HEK293T (cell line): ENCODE measurements at regions not wholly inside any gene's neighbourhood (a gene's known extent, or its start where the extent isn't known, plus 50 kb on each side); places are given as distances from the start of the nearest gene placed in this dataset.

ENCODE experiments used
- CTCF ChIA-PET: fragments of 350-600 bp; formaldehyde crosslinking; extraction: SDS; loops from one replicate; lab custom pipeline; 2021; ENCODE audit warnings: antibody characterized with exemption, inconsistent platforms; lab: Yijun Ruan, JAX
- POLR2A ChIA-PET: fragments of 350-600 bp; formaldehyde crosslinking; extraction: SDS; loops from one replicate; lab custom pipeline; 2020; ENCODE audit warnings: antibody characterized with exemption, inconsistent platforms; lab: Yijun Ruan, JAX
- DNase-seq: peaks from one replicate; pipeline ENCODE4 v3.0.0; 2012; ENCODE audit warnings: mixed read lengths; ENCODE audit errors: extremely low spot score
- ARNT ChIP-seq: fragments of 450-650 bp; IDR thresholded peaks from 2 replicates; pipeline ENCODE4 v1.6.1; 2017; ENCODE audit warnings: mild to moderate bottlenecking
- BHLHE40 ChIP-seq: fragments of 450-650 bp; IDR thresholded peaks from 2 replicates; pipeline ENCODE4 v1.6.1; 2016; ENCODE audit warnings: mild to moderate bottlenecking, moderate library complexity, borderline replicate concordance
- CTBP1 ChIP-seq: fragments of 450-650 bp; IDR thresholded peaks from 2 replicates; pipeline ENCODE4 v1.6.1; 2016; ENCODE audit warnings: borderline replicate concordance
- ELF4 ChIP-seq: fragments of 450-650 bp; IDR thresholded peaks from 2 replicates; pipeline ENCODE4 v1.6.1; 2017; ENCODE audit warnings: antibody characterized with exemption
- FOXA1 ChIP-seq: fragments of 450-650 bp; IDR thresholded peaks from 2 replicates; pipeline ENCODE4 v1.6.1; 2016; ENCODE audit warnings: mild to moderate bottlenecking
- FOXK2 ChIP-seq: fragments of 450-650 bp; IDR thresholded peaks from 2 replicates; pipeline ENCODE4 v1.6.1; 2016; ENCODE audit warnings: mild to moderate bottlenecking
- FOXM1 ChIP-seq: fragments of 450-650 bp; IDR thresholded peaks from 2 replicates; pipeline ENCODE4 v1.6.1; 2017; ENCODE audit warnings: mild to moderate bottlenecking, borderline replicate concordance
- HDGF ChIP-seq: fragments of 450-650 bp; IDR thresholded peaks from 2 replicates; pipeline ENCODE4 v1.6.1; 2017; ENCODE audit warnings: antibody characterized with exemption, borderline replicate concordance
- L3MBTL2 ChIP-seq: fragments of 450-650 bp; conservative IDR thresholded peaks from 2 replicates; pipeline ENCODE4 v1.6.1; 2016; ENCODE audit warnings: mild to moderate bottlenecking
- LEF1 ChIP-seq: fragments of 450-650 bp; IDR thresholded peaks from 2 replicates; pipeline ENCODE4 v1.6.1; 2017; ENCODE audit warnings: mild to moderate bottlenecking, borderline replicate concordance
- NFRKB ChIP-seq: fragments of 450-650 bp; IDR thresholded peaks from 2 replicates; pipeline ENCODE4 v1.6.1; 2016; ENCODE audit warnings: mild to moderate bottlenecking, moderate library complexity
- SP1 ChIP-seq: fragments of 450-650 bp; IDR thresholded peaks from 2 replicates; pipeline ENCODE4 v1.6.1; 2017
- SUZ12 ChIP-seq: fragments of 450-650 bp; IDR thresholded peaks from 2 replicates; pipeline ENCODE4 v1.6.1; 2016; ENCODE audit warnings: mild to moderate bottlenecking
- TARDBP ChIP-seq: fragments of 450-650 bp; IDR thresholded peaks from 2 replicates; pipeline ENCODE4 v1.6.1; 2016
- ZNF384 ChIP-seq: fragments of 450-650 bp; IDR thresholded peaks from 2 replicates; pipeline ENCODE4 v1.6.1; 2016
- TF ChIP-seq, protein P1 (sequence below): fragments of 450-650 bp; IDR thresholded peaks from 2 replicates; pipeline ENCODE4 v1.6.1; 2016

DNA sequence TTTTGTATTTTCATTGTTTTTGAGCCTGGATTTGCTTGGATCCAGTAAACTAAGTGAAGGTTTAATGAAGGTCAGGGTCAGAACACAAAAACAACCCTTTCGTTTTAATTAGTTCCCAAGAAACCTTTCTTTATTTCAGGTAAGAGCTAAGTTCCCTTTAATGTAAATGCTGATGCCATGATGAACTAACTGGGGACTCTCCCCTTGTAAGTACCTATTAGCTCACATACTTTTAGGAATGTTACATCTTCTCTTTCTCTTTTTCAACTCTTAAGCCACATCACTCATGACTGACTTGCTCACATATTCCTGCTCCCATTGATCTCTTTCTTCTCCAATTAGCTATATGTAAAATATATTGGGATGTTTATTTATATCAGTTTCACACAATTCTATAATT, 673.1 kb upstream of the CPEB2 start:
- CTCF ChIA-PET = no interaction called here
- POLR2A ChIA-PET = no interaction called here
- no peak for DNase-seq
- no peak for TF ChIP-seq FOXK2
- no peak for TF ChIP-seq FOXM1
- no peak for TF ChIP-seq BHLHE40
- TF ChIP-seq SUZ12 = no peak
- TF ChIP-seq NFRKB = no peak
- TF ChIP-seq LEF1 = no peak
- no peak for TF ChIP-seq FOXA1
- no peak for TF ChIP-seq ARNT
- TF ChIP-seq L3MBTL2 = no peak
- no peak for TF ChIP-seq TARDBP
- no peak for TF ChIP-seq ZNF384
- TF ChIP-seq, protein P1, sequence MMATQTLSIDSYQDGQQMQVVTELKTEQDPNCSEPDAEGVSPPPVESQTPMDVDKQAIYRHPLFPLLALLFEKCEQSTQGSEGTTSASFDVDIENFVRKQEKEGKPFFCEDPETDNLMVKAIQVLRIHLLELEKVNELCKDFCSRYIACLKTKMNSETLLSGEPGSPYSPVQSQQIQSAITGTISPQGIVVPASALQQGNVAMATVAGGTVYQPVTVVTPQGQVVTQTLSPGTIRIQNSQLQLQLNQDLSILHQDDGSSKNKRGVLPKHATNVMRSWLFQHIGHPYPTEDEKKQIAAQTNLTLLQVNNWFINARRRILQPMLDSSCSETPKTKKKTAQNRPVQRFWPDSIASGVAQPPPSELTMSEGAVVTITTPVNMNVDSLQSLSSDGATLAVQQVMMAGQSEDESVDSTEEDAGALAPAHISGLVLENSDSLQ = no peak
- TF ChIP-seq CTBP1 = no peak
- no peak for TF ChIP-seq HDGF
- no peak for TF ChIP-seq ELF4
- TF ChIP-seq SP1 = no peak

DNA sequence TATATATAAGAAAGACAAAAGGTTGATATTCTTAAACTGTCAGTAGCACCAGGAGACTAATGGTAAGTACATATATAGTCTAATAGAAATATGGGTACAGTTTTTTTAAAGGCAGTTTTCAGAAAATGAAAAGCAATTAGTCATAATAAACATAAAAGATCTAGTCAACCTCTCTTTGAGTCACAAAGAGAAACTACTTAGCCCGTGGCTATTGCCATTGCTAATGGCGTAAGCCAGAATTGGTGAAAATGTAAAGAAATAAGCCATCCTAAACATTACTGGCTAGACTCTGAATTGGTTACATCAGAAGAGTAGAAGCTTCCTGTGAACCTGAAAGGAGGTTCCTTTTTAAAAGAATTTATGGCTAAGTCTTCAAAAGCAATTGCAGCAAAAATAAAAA, 668.7 kb upstream of the CPEB2 start:
- ChIA-PET POLR2A (no interaction called here), CTCF (no interaction called here)
- no peak for DNase-seq
- TF ChIP-seq L3MBTL2 (no peak), HDGF (no peak), SUZ12 (no peak), ARNT (no peak), FOXA1 (no peak), ZNF384 (no peak), BHLHE40 (no peak), FOXM1 (no peak), SP1 (no peak), TARDBP (no peak), LEF1 (no peak), CTBP1 (no peak), FOXK2 (no peak), NFRKB (no peak), ELF4 (no peak)
- TF ChIP-seq, protein P1 = no peak

DNA sequence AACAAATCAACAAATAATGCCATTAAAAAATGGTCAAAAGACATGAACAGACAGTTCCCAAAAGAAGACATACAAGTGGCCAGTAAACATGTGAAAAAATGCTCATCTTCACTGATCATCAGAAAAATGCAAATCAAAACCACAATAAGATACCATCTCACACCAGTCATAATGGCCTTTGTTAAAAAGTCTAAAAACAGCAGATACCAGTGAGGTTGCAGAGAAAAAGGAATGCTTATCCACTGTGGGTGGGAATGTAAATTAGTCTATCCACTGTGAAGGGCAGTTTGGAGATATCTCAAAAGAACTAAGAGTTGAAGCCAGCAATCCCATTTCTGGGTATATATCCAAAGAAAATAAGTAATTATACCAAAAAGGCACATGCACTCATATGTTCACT, 668.1 kb upstream of the CPEB2 start:
- CTCF ChIA-PET = no interaction called here
- TF ChIP-seq ZNF384 = no peak
- TF ChIP-seq, protein P1 = no peak
- TF ChIP-seq L3MBTL2 = no peak
- no peak for TF ChIP-seq ELF4
- TF ChIP-seq NFRKB = no peak
- TF ChIP-seq LEF1 = no peak
- no peak for TF ChIP-seq SUZ12
- no peak for TF ChIP-seq SP1
- no peak for TF ChIP-seq HDGF
- no peak for DNase-seq
- POLR2A ChIA-PET = no interaction called here

DNA sequence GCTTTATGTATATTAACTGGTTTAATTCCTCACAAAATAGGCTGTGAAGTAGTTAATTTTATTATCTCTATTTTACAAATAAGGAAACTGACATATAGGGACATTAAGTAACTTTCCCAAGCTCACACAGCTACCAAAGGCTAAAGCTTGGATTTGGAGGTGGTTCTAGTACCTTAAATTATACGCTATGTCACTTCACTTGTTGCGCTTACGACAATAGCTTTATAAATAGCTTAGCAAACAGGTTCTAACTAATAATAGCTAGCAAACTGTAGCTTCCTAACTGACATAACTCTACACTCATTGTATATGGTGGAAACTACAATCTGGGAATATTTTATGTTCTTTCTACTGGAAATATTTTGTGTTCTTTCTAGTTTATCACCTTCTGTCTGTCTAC, 666.4 kb upstream of the CPEB2 start:
- POLR2A ChIA-PET = no interaction called here
- TF ChIP-seq LEF1 (no peak), HDGF (no peak), NFRKB (no peak), CTBP1 (no peak), ZNF384 (no peak), TARDBP (no peak), FOXA1 (no peak), FOXK2 (no peak), BHLHE40 (no peak), ARNT (no peak), ELF4 (no peak)
- CTCF ChIA-PET = no interaction called here

DNA sequence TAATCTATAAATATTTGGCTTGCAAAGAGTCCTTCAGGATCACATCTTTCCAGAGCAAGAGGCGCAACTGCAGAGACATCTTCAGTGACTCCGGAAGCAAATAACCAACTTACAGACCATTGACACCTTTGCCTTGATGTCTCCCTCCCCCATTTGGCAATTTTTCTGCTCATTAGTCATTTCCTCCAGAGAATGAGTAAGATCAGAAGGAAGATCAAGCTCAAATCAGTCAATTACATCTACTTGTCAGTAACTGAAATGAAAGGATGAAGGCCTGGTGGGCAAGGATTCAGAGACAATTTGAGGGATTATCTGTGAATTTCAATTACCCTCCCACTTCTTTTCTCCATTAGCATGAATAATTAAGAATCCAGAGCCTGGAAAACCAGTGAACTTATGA, 665.6 kb upstream of the CPEB2 start:
- POLR2A ChIA-PET = no interaction called here
- CTCF ChIA-PET = no interaction called here
- DNase-seq = no peak
- TF ChIP-seq SUZ12 = no peak
- no peak for TF ChIP-seq LEF1
- TF ChIP-seq, protein P1 = no peak
- TF ChIP-seq NFRKB = no peak
- TF ChIP-seq ELF4 = no peak
- no peak for TF ChIP-seq L3MBTL2
- no peak for TF ChIP-seq FOXM1
- no peak for TF ChIP-seq SP1
- no peak for TF ChIP-seq ZNF384
- TF ChIP-seq TARDBP = no peak
- no peak for TF ChIP-seq CTBP1
- TF ChIP-seq ARNT = no peak

More for the DNA sequence above, 666.4 kb upstream of the CPEB2 start:
- DNase-seq = no peak
